ENCODE measurements at regions not wholly inside any gene's neighbourhood (a gene's known extent, or its start where the extent isn't known, plus 50 kb on each side); places are given as distances from the start of the nearest gene placed in this dataset.

- TF ChIP-seq, protein P1, sequence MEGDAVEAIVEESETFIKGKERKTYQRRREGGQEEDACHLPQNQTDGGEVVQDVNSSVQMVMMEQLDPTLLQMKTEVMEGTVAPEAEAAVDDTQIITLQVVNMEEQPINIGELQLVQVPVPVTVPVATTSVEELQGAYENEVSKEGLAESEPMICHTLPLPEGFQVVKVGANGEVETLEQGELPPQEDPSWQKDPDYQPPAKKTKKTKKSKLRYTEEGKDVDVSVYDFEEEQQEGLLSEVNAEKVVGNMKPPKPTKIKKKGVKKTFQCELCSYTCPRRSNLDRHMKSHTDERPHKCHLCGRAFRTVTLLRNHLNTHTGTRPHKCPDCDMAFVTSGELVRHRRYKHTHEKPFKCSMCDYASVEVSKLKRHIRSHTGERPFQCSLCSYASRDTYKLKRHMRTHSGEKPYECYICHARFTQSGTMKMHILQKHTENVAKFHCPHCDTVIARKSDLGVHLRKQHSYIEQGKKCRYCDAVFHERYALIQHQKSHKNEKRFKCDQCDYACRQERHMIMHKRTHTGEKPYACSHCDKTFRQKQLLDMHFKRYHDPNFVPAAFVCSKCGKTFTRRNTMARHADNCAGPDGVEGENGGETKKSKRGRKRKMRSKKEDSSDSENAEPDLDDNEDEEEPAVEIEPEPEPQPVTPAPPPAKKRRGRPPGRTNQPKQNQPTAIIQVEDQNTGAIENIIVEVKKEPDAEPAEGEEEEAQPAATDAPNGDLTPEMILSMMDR (IDR thresholded peaks at IDR 0.05; ENCODE audit: insufficient read depth, low read depth, low read length), result no peak
- no peak for TF ChIP-seq EZH2 (IDR thresholded peaks at IDR 0.05; ENCODE audit: insufficient read depth, low read length)
- Histone ChIP-seq H3K4me2 (ENCODE audit: low read length) (no peak overlapping the region), H3K27ac (ENCODE audit: low read depth, low read length) (no peak overlapping the region), H3K79me2 (ENCODE audit: insufficient read depth, low read length) (no peaks in the 10 kb centered on the region), H3K4me3 (ENCODE audit: insufficient read depth, low read depth, low read length) (no peak overlapping the region), H4K20me1 (ENCODE audit: insufficient read depth, low read length) (no peaks in the 10 kb centered on the region), H3K4me1 (ENCODE audit: insufficient read depth, low read length) (no peaks in the 10 kb centered on the region), H3K9me3 (ENCODE audit: insufficient read depth, low read depth, low read length) (no peaks in the 10 kb centered on the region), H3K36me3 (ENCODE audit: insufficient read depth, low read length) (no peaks in the 10 kb centered on the region), H3K9ac (ENCODE audit: low read length) (no peak overlapping the region), H3K27me3 (ENCODE audit: insufficient read depth, low read length) (no peaks in the 10 kb centered on the region), H2AFZ (ENCODE audit: low read depth, low read length) (no peak overlapping the region)
- Mint-ChIP-seq H3K9me3 (ENCODE audit: unreplicated experiment) (peaks cover 2% of the 10 kb centered on the region), H3K4me1 (ENCODE audit: low read depth, unreplicated experiment) (peaks cover 13% of the 10 kb centered on the region), H3K27me3 (ENCODE audit: low read depth, unreplicated experiment) (no peaks in the 10 kb centered on the region), H3K4me3 (ENCODE audit: unreplicated experiment) (no peak overlapping the region), H3K36me3 (ENCODE audit: low read depth, unreplicated experiment) (no peaks in the 10 kb centered on the region), H3K27ac (ENCODE audit: unreplicated experiment) (no peak overlapping the region)
- FAIRE-seq (no peak), DNase-seq (ENCODE audit: low read depth) (no peak)
Observed at GRCh38 chr10:55368467-55368866, 567.4 kb upstream of the PCDH15 start.

DNA sequence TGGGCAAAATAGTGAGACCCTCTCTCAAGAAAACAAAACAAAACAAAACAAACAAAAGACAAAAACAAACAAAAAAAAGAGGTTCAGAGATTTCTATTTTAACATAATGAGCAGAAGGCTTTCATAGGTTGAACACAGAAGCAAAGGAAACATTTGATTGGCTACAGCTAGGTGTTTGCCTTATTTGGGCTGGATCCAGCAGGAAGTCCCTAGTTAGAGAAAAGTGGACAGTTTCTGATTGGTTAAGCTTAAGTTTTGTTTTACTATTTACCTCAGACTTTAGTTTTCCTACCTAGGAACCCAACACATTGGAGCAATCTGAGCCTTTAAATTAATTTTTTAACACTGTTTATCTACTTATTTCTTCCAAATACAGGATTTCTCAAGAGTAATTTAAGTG lies 566.5 kb upstream of the PCDH15 start:
- Histone ChIP-seq H2AFZ (ENCODE audit: low read depth, low read length) (no peak overlapping the region), H3K4me3 (ENCODE audit: insufficient read depth, low read depth, low read length) (no peak overlapping the region), H3K36me3 (ENCODE audit: insufficient read depth, low read length) (no peaks in the 10 kb centered on the region), H3K27ac (ENCODE audit: low read depth, low read length) (no peak overlapping the region), H4K20me1 (ENCODE audit: insufficient read depth, low read length) (no peaks in the 10 kb centered on the region), H3K4me1 (ENCODE audit: insufficient read depth, low read length) (no peaks in the 10 kb centered on the region), H3K9ac (ENCODE audit: low read length) (no peak overlapping the region), H3K79me2 (ENCODE audit: insufficient read depth, low read length) (no peaks in the 10 kb centered on the region), H3K9me3 (ENCODE audit: insufficient read depth, low read depth, low read length) (no peaks in the 10 kb centered on the region), H3K27me3 (ENCODE audit: insufficient read depth, low read length) (no peaks in the 10 kb centered on the region), H3K4me2 (ENCODE audit: low read length) (no peak overlapping the region)
- H3K27ac Mint-ChIP-seq (ENCODE audit: unreplicated experiment), result no peak overlapping the region
- peaks cover 13% of the 10 kb centered on the region for H3K4me1 Mint-ChIP-seq (ENCODE audit: low read depth, unreplicated experiment)
- H3K27me3 Mint-ChIP-seq (ENCODE audit: low read depth, unreplicated experiment), result no peaks in the 10 kb centered on the region
- no peak overlapping the region for H3K4me3 Mint-ChIP-seq (ENCODE audit: unreplicated experiment)
- DNase-seq (ENCODE audit: low read depth) (no peak), FAIRE-seq (no peak)
- H3K9me3 Mint-ChIP-seq (ENCODE audit: unreplicated experiment), result peaks cover 2% of the 10 kb centered on the region
- no peaks in the 10 kb centered on the region for H3K36me3 Mint-ChIP-seq (ENCODE audit: low read depth, unreplicated experiment)
- TF ChIP-seq, protein P1 (IDR thresholded peaks at IDR 0.05; ENCODE audit: insufficient read depth, low read depth, low read length), result no peak
- TF ChIP-seq EZH2 (IDR thresholded peaks at IDR 0.05; ENCODE audit: insufficient read depth, low read length), result no peak

GRCh38 chr10:55358539-55358938 lies 557.5 kb upstream of the PCDH15 start:
- H3K4me3 ChIP-seq (ENCODE audit: insufficient read depth, low read depth, low read length), result no peak overlapping the region
- FAIRE-seq (no peak), DNase-seq (ENCODE audit: low read depth) (no peak)
- no peak for TF ChIP-seq EZH2 (IDR thresholded peaks at IDR 0.05; ENCODE audit: insufficient read depth, low read length)
- TF ChIP-seq, protein P1 (IDR thresholded peaks at IDR 0.05; ENCODE audit: insufficient read depth, low read depth, low read length), result no peak
- H3K27ac ChIP-seq (ENCODE audit: low read depth, low read length), result no peak overlapping the region
- Mint-ChIP-seq H3K4me3 (ENCODE audit: unreplicated experiment) (no peak overlapping the region), H3K36me3 (ENCODE audit: low read depth, unreplicated experiment) (no peaks in the 10 kb centered on the region), H3K9me3 (ENCODE audit: unreplicated experiment) (no peaks in the 10 kb centered on the region), H3K4me1 (ENCODE audit: low read depth, unreplicated experiment) (no peaks in the 10 kb centered on the region), H3K27ac (ENCODE audit: unreplicated experiment) (no peak overlapping the region), H3K27me3 (ENCODE audit: low read depth, unreplicated experiment) (no peaks in the 10 kb centered on the region)
- H3K9me3 ChIP-seq (ENCODE audit: insufficient read depth, low read depth, low read length), result no peaks in the 10 kb centered on the region
- H4K20me1 ChIP-seq (ENCODE audit: insufficient read depth, low read length), result no peaks in the 10 kb centered on the region
- H3K27me3 ChIP-seq (ENCODE audit: insufficient read depth, low read length), result no peaks in the 10 kb centered on the region
- no peaks in the 10 kb centered on the region for H3K79me2 ChIP-seq (ENCODE audit: insufficient read depth, low read length)
- no peaks in the 10 kb centered on the region for H3K4me1 ChIP-seq (ENCODE audit: insufficient read depth, low read length)
- H3K4me2 ChIP-seq (ENCODE audit: low read length), result no peak overlapping the region
- no peak overlapping the region for H3K9ac ChIP-seq (ENCODE audit: low read length)
- H3K36me3 ChIP-seq (ENCODE audit: insufficient read depth, low read length), result no peaks in the 10 kb centered on the region
- H2AFZ ChIP-seq (ENCODE audit: low read depth, low read length), result no peak overlapping the region

Measured in astrocyte (in vitro differentiated cells and primary cell).